ENCODE measurements at regions not wholly inside any gene's neighbourhood (a gene's known extent, or its start where the extent isn't known, plus 50 kb on each side); places are given as distances from the start of the nearest gene placed in this dataset.

- TF ChIP-seq CTCF (IDR thresholded peaks at IDR 0.05 in 8 of 11, conservative IDR thresholded peaks at IDR 0.05 in 3 of 11) (no peak), POLR2AphosphoS5 (IDR thresholded peaks at IDR 0.05) (no peak)
These were observed 236.7 kb downstream of the FAT4 start for GRCh38 chr4:125551466-125551865.

All from spleen (tissue), 7 donors.